B cell (primary cell): ENCODE measurements at regions not wholly inside any gene's neighbourhood (a gene's known extent, or its start where the extent isn't known, plus 50 kb on each side); places are given as distances from the start of the nearest gene placed in this dataset.

Experiments used
- CTCF ChIP-seq: fragments of 200-600 bp; IDR thresholded peaks from one replicate; pipeline ENCODE4 v1.8.0; 2022; ENCODE audit warnings: antibody characterized with exemption, mild to moderate bottlenecking
- EZH2 ChIP-seq: IDR thresholded peaks from 2 replicates; pipeline ENCODE4 v1.6.1; 2012; ENCODE audit warnings: borderline replicate concordance, low read depth, mild to moderate bottlenecking, moderate library complexity, low read length; ENCODE audit not compliant: insufficient read depth, poor library complexity, severe bottlenecking

DNA sequence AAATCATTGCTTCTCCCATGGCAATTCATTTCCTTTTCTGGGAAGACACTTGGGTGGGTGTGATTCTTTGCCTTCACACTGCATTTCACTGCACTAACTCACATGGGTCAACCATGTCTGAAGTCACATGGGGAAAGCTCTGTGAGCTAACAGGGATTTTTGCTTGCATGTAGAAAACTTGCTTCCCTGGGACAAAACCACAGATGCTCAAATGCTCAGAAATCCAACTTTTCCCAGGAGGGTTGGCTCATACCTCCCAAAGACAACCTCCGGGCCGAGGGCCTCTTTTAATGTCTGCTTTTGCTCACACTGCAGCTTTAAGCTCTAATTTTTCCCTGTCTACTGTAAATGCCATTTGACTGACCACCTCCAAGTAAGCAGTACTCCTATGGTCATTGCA is 1695.2 kb downstream of the STIM2 start:
- TF ChIP-seq CTCF (no peak), EZH2 (no peak)
